H1 (cell line): ENCODE measurements at regions not wholly inside any gene's neighbourhood (a gene's known extent, or its start where the extent isn't known, plus 50 kb on each side); places are given as distances from the start of the nearest gene placed in this dataset.

Experiments used
- CTCF ChIA-PET: fragments of 300-600 bp; sonication (Branson Sonifier 250); formaldehyde crosslinking; loops from one replicate; lab custom pipeline; 2021; ENCODE audit not compliant: partially characterized antibody; lab: Charles Lee
- POLR2A ChIA-PET: fragments of 300-600 bp; sonication (Branson Sonifier 250); formaldehyde crosslinking; loops from one replicate; lab custom pipeline; 2021; ENCODE audit warnings: inconsistent platforms; ENCODE audit not compliant: partially characterized antibody; lab: Charles Lee
- DNase-seq, 2 experiments: peaks; one replicate each; pipeline versions ENCODE4 v3.0.0 to v3.0.0-alpha.2; 2010 to 2022; ENCODE audit warnings: low spot score in 2 of 2, low read depth in 1 of 2, mixed read lengths in 1 of 2
- FAIRE-seq: peaks from 2 replicates; lab custom pipeline; 2011; peaks lifted over from hg19 to GRCh38; lab: Jason Lieb, UNC
- H2AFZ ChIP-seq: 2 replicates; pipeline ENCODE4 v1.8.1; 2012; ENCODE audit warnings: low read length, inconsistent platforms
- H2AK5ac ChIP-seq: 2 replicates; pipeline ENCODE4 v1.6.1; 2013; ENCODE audit warnings: low read depth, low read length
- H2BK120ac ChIP-seq: replicated peaks from 2 replicates; pipeline ENCODE3; 2013; ENCODE audit warnings: low read depth, low read length, inconsistent platforms
- H2BK12ac ChIP-seq: 2 replicates; pipeline ENCODE4 v1.6.1; 2013; ENCODE audit warnings: low read depth, low read length
- H2BK15ac ChIP-seq: 2 replicates; pipeline ENCODE4 v1.6.1; 2013; ENCODE audit warnings: low read length
- H2BK20ac ChIP-seq: 2 replicates; pipeline ENCODE4 v1.6.1; 2013; ENCODE audit warnings: low read length
- H2BK5ac ChIP-seq: 2 replicates; pipeline ENCODE4 v1.6.1; 2013; ENCODE audit warnings: low read depth, low read length
- H3K14ac ChIP-seq: 2 replicates; pipeline ENCODE4 v1.6.1; 2013; ENCODE audit warnings: inconsistent platforms; ENCODE audit not compliant: insufficient read length
- H3K18ac ChIP-seq: 2 replicates; pipeline ENCODE4 v1.6.1; 2013; ENCODE audit warnings: low read length; ENCODE audit errors: extremely low read depth
- H3K23ac ChIP-seq: 2 replicates; pipeline ENCODE4 v1.6.1; 2013; ENCODE audit warnings: inconsistent platforms; ENCODE audit not compliant: insufficient read length
- H3K23me2 ChIP-seq: 2 replicates; pipeline ENCODE4 v1.6.1; 2013; ENCODE audit warnings: low read depth, low read length
- H3K27ac ChIP-seq: 2 replicates; pipeline ENCODE4 v1.6.1; 2011; ENCODE audit warnings: low read depth, low read length, inconsistent platforms
- H3K27me3 ChIP-seq, 4 experiments: replicated peaks in 1 of 4; 1 replicate in 1 of 4; 2 replicates in 3 of 4; pipeline versions ENCODE4 v1.6.1 to v1.8.1; 2011 to 2013; ENCODE audit warnings: low read length in 3 of 4, mild to moderate bottlenecking in 3 of 4, inconsistent platforms in 2 of 4, mixed read lengths in 2 of 4, moderate library complexity in 1 of 4; ENCODE audit not compliant: control insufficient read depth in 3 of 4, insufficient read depth in 3 of 4; ENCODE audit errors: extremely low read depth in 1 of 4
- H3K36me3 ChIP-seq, 4 experiments: 2 replicates each; pipeline versions ENCODE4 v1.6.1 to v1.8.1; 2011 to 2013; ENCODE audit warnings: mild to moderate bottlenecking in 4 of 4, low read length in 3 of 4, moderate library complexity in 2 of 4, control low read depth in 1 of 4, inconsistent platforms in 1 of 4; ENCODE audit not compliant: insufficient read depth in 4 of 4, control insufficient read depth in 2 of 4
- H3K4ac ChIP-seq: replicated peaks from 2 replicates; pipeline ENCODE3; 2013; ENCODE audit warnings: low read length, low read depth, mixed read lengths, inconsistent platforms; ENCODE audit not compliant: insufficient read length
- H3K4me1 ChIP-seq, 4 experiments: replicated peaks in 1 of 4; 1 replicate in 1 of 4; 2 replicates in 3 of 4; pipeline versions ENCODE4 v1.6.1 to v1.8.1; 2011 to 2013; ENCODE audit warnings: low read length in 3 of 4, inconsistent platforms in 2 of 4, mixed read lengths in 1 of 4; ENCODE audit not compliant: insufficient read depth in 4 of 4, control insufficient read depth in 3 of 4
- H3K4me2 ChIP-seq, 2 experiments: 2 replicates each; pipeline versions ENCODE4 v1.6.1 to v1.8.1; 2011 to 2013; ENCODE audit warnings: low read depth in 2 of 2, low read length in 2 of 2, control low read depth in 1 of 2, inconsistent platforms in 1 of 2, mild to moderate bottlenecking in 1 of 2; ENCODE audit not compliant: insufficient read depth in 1 of 2
- H3K4me3 ChIP-seq, 4 experiments: fragments of 200-600, 300-600 bp in 1 of 4; sonication (generic), shearing (Covaris generic), sonication (Bioruptor Twin) in 1 of 4; 2 replicates each; pipeline versions ENCODE4 v1.5.1 to v1.8.1; 2011 to 2016; ENCODE audit warnings: low read length in 4 of 4, low read depth in 3 of 4, control low read depth in 2 of 4, inconsistent platforms in 2 of 4, mild to moderate bottlenecking in 2 of 4, mixed read lengths in 1 of 4, moderate library complexity in 1 of 4; ENCODE audit not compliant: insufficient read depth in 2 of 4; ENCODE audit errors: extremely low read depth in 1 of 4
- H3K56ac ChIP-seq: replicated peaks from 2 replicates; pipeline ENCODE3; 2013; ENCODE audit warnings: low read depth, mild to moderate bottlenecking, mixed read lengths, low read length, inconsistent platforms; ENCODE audit not compliant: insufficient read length
- H3K79me1 ChIP-seq: 2 replicates; pipeline ENCODE4 v1.6.1; 2013; ENCODE audit warnings: low read depth, low read length, control low read depth
- H3K79me2 ChIP-seq, 2 experiments: 2 replicates each; pipeline versions ENCODE4 v1.6.1 to v1.8.1; 2012 to 2013; ENCODE audit warnings: low read length in 2 of 2, mild to moderate bottlenecking in 2 of 2, inconsistent platforms in 1 of 2; ENCODE audit not compliant: insufficient read depth in 2 of 2, control insufficient read depth in 1 of 2
- H3K9ac ChIP-seq, 4 experiments: replicated peaks in 1 of 4; 1 replicate in 1 of 4; 2 replicates in 3 of 4; pipeline versions ENCODE4 v1.6.1 to v1.8.1; 2011 to 2013; ENCODE audit warnings: low read depth in 3 of 4, low read length in 3 of 4, control low read depth in 2 of 4, mild to moderate bottlenecking in 2 of 4, moderate library complexity in 2 of 4, inconsistent platforms in 1 of 4; ENCODE audit errors: extremely low read depth in 1 of 4
- H3K9me3 ChIP-seq, 2 experiments: 2 replicates each; pipeline versions ENCODE4 v1.6.1 to v1.8.1; 2012 to 2013; ENCODE audit warnings: mild to moderate bottlenecking in 2 of 2, moderate library complexity in 2 of 2, control low read depth in 1 of 2, inconsistent platforms in 1 of 2, low read depth in 1 of 2, low read length in 1 of 2, mixed read lengths in 1 of 2; ENCODE audit not compliant: insufficient read depth in 2 of 2
- H4K20me1 ChIP-seq, 2 experiments: replicated peaks in 1 of 2; 2 replicates each; pipeline versions ENCODE3 to v1.8.1; 2011 to 2013; ENCODE audit warnings: inconsistent platforms in 2 of 2, low read length in 2 of 2, mild to moderate bottlenecking in 1 of 2; ENCODE audit not compliant: insufficient read depth in 2 of 2, control insufficient read depth in 1 of 2
- H4K5ac ChIP-seq: 2 replicates; pipeline ENCODE4 v1.6.1; 2013; ENCODE audit warnings: low read length, low read depth, mixed read lengths, inconsistent platforms; ENCODE audit not compliant: insufficient read length
- H4K8ac ChIP-seq: 2 replicates; pipeline ENCODE4 v1.8.0; 2013; ENCODE audit warnings: mild to moderate bottlenecking, moderate library complexity, low read length, inconsistent platforms; ENCODE audit not compliant: insufficient read depth; ENCODE audit errors: extremely low read depth
- H4K91ac ChIP-seq: replicated peaks from 2 replicates; pipeline ENCODE3; 2013; ENCODE audit warnings: low read length, mixed read lengths, inconsistent platforms; ENCODE audit not compliant: insufficient read length
- BACH1 ChIP-seq: IDR thresholded peaks from 2 replicates; pipeline ENCODE4 v1.6.1; 2012; ENCODE audit warnings: low read length, improper control_type of control experiment
- CREB1 ChIP-seq: IDR thresholded peaks from 2 replicates; pipeline ENCODE4 v1.6.1; 2012; ENCODE audit warnings: inconsistent platforms
- EZH2 ChIP-seq: fragments of 200-600 bp; sonication (generic); IDR thresholded peaks from 2 replicates; pipeline ENCODE4 v1.7.1; 2012; ENCODE audit warnings: low read depth, mild to moderate bottlenecking, moderate library complexity, low read length, inconsistent platforms; ENCODE audit not compliant: severe bottlenecking
- JUN ChIP-seq: IDR thresholded peaks from 2 replicates; pipeline ENCODE4 v1.6.1; 2011; ENCODE audit warnings: low read depth, mild to moderate bottlenecking, improper control_type of control experiment, low read length
- JUND ChIP-seq: IDR thresholded peaks from 2 replicates; pipeline ENCODE4 v1.6.1; 2011; ENCODE audit warnings: mild to moderate bottlenecking, improper control_type of control experiment, low read length
- KDM5A ChIP-seq: fragments of 200-600 bp; IDR thresholded peaks from 2 replicates; pipeline ENCODE4 v1.7.1; 2012; ENCODE audit warnings: mild to moderate bottlenecking, low read length, inconsistent platforms, mixed read lengths
- MAFK ChIP-seq: IDR thresholded peaks from 2 replicates; pipeline ENCODE4 v1.6.1; 2012; ENCODE audit warnings: low read depth, mild to moderate bottlenecking, improper control_type of control experiment, low read length
- NANOG ChIP-seq: IDR thresholded peaks from 2 replicates; pipeline ENCODE4 v1.6.1; 2011; ENCODE audit warnings: low read length, low read depth, mild to moderate bottlenecking, inconsistent platforms; ENCODE audit not compliant: insufficient read depth, poor library complexity, severe bottlenecking
- NRF1 ChIP-seq: IDR thresholded peaks from 2 replicates; pipeline ENCODE4 v1.6.1; 2011; ENCODE audit warnings: mild to moderate bottlenecking, low read depth, low read length, improper control_type of control experiment
- POLR2AphosphoS5 ChIP-seq: IDR thresholded peaks from 2 replicates; pipeline ENCODE4 v1.6.1; 2011; ENCODE audit warnings: low read depth, low read length
- SP4 ChIP-seq: IDR thresholded peaks from 2 replicates; pipeline ENCODE4 v1.6.1; 2012; ENCODE audit warnings: low read length, inconsistent platforms
- TCF12 ChIP-seq: IDR thresholded peaks from 2 replicates; pipeline ENCODE4 v1.6.1; 2011; ENCODE audit warnings: low read depth, mild to moderate bottlenecking, low read length
- WGBS, 2 experiments: shearing (Covaris generic) in 1 of 2; methylation state at CpG; one replicate each; pipeline versions ENCODE4 v1.1.6 to v1.1.7; 2013 to 2015; ENCODE audit warnings: low lambda C conversion rate in 2 of 2, mixed read lengths in 2 of 2, inconsistent platforms in 1 of 2, low coverage in 1 of 2, missing lambda C conversion rate in 1 of 2; ENCODE audit not compliant: insufficient replicate concordance in 2 of 2, insufficient coverage in 1 of 2, insufficient read length in 1 of 2; ENCODE audit errors: extremely low coverage in 1 of 2, missing lambda C conversion rate in 1 of 2; 5-methylcytosine and 5-hydroxymethylcytosine counted together
- TF ChIP-seq, protein P1 (sequence below): IDR thresholded peaks from 2 replicates; pipeline ENCODE4 v1.6.1; 2012; ENCODE audit warnings: inconsistent platforms
- TF ChIP-seq, protein P2 (sequence below): IDR thresholded peaks from 2 replicates; pipeline ENCODE4 v1.6.1; 2012; ENCODE audit warnings: low read length, inconsistent platforms

GRCh38 chr21:15300131-15300530 is 235.3 kb upstream of the NRIP1 start:
- Histone ChIP-seq H3K4ac (no peak overlapping the region), H3K4me3 (no peak overlapping the region), H3K18ac (no peak overlapping the region), H3K23me2 (no peaks in the 10 kb centered on the region; the same call in 1 of the 2 replicates), H3K9ac (no peak overlapping the region), H3K36me3 (0 out of 8 replicates have a peak, but pooled peaks cover 0 to 3% (median 0%) of the 10 kb centered on the region in 4 experiments), H3K79me1 (no peaks in the 10 kb centered on the region), H3K27ac (no peak overlapping the region), H2BK20ac (no peak overlapping the region), H2BK120ac (no peak overlapping the region), H4K20me1 (no peaks in the 10 kb centered on the region), H2BK15ac (no peak overlapping the region), H4K5ac (no peak overlapping the region), H3K27me3 (no peaks in the 10 kb centered on the region), H2BK12ac (no peak overlapping the region), H3K23ac (no peak overlapping the region), H3K56ac (no peak overlapping the region), H2BK5ac (no peak overlapping the region), H3K4me1 (no peaks in the 10 kb centered on the region; a peak in 1 of 7 replicates), H3K4me2 (no peak overlapping the region), H4K91ac (no peak overlapping the region), H2AFZ (no peak overlapping the region), H2AK5ac (no peak overlapping the region), H3K9me3 (peaks cover 7 to 11% of the 10 kb centered on the region in 2 experiments; a peak in 2 of 4 replicates), H3K79me2 (no peaks in the 10 kb centered on the region), H4K8ac (no peak overlapping the region), H3K14ac (no peak overlapping the region)
- DNase-seq (no peak), FAIRE-seq (no peak)
- ChIA-PET CTCF (interaction anchor here (1.1 to 1.8 kb wide), 2 partner anchors 10 to 13 kb away, joined by 3 to 5 read pairs; no protein-coding TSS in a partner anchor), POLR2A (no interaction called here)
- WGBS, 2 experiments: 96% methylated on average over 2 of the region's 2 CpGs; no CpG with 5 or more reads in 1 of the 2 experiments
- TF ChIP-seq, protein P1, sequence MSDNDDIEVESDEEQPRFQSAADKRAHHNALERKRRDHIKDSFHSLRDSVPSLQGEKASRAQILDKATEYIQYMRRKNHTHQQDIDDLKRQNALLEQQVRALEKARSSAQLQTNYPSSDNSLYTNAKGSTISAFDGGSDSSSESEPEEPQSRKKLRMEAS: no peak
- no peak for TF ChIP-seq NANOG
- no peak for TF ChIP-seq SP4
- TF ChIP-seq, protein P2, sequence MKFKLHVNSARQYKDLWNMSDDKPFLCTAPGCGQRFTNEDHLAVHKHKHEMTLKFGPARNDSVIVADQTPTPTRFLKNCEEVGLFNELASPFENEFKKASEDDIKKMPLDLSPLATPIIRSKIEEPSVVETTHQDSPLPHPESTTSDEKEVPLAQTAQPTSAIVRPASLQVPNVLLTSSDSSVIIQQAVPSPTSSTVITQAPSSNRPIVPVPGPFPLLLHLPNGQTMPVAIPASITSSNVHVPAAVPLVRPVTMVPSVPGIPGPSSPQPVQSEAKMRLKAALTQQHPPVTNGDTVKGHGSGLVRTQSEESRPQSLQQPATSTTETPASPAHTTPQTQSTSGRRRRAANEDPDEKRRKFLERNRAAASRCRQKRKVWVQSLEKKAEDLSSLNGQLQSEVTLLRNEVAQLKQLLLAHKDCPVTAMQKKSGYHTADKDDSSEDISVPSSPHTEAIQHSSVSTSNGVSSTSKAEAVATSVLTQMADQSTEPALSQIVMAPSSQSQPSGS: no peak
- no peak for TF ChIP-seq KDM5A
- TF ChIP-seq POLR2AphosphoS5: no peak
- TF ChIP-seq EZH2: no peak
- TF ChIP-seq JUND: no peak
- TF ChIP-seq JUN: no peak
- no peak for TF ChIP-seq CREB1
- no peak for TF ChIP-seq NRF1
- no peak for TF ChIP-seq BACH1
- TF ChIP-seq MAFK: no peak
- no peak for TF ChIP-seq TCF12
